H1 (cell line): ENCODE measurements at regions not wholly inside any gene's neighbourhood (a gene's known extent, or its start where the extent isn't known, plus 50 kb on each side); places are given as distances from the start of the nearest gene placed in this dataset.

Source experiments
- CHD7 ChIP-seq: fragments of 300-600 bp; sonication (generic); IDR thresholded peaks from 2 replicates; pipeline ENCODE4 v1.7.1; 2012; ENCODE audit warnings: low read length, moderate library complexity, mild to moderate bottlenecking, inconsistent platforms; ENCODE audit not compliant: insufficient replicate concordance

DNA sequence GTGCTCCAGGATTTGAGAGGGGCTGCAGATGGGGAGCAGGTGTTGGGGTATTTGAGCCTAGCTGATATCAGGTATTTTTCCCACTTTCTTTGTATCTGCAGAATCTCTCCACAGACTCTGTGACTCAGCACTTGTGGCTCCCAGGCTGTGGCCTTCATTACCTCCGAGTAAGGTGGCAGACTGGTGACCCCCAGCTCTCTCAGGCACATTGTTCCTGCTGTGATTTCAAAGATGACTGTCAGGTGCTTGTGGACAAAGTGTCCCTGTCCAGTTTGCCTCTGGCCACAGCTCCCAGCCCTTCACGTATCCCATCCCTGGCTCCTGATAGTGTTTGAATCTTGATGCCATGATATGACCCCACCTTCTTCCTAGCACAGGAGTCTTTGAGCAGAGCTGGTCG, 396.8 kb upstream of the PODXL start (continued):
- no peak for TF ChIP-seq CHD7
